ENCODE measurements at regions not wholly inside any gene's neighbourhood (a gene's known extent, or its start where the extent isn't known, plus 50 kb on each side); places are given as distances from the start of the nearest gene placed in this dataset.

GRCh38 chr7:25054819-25055519, 70.1 kb downstream of the CYCS start:
- no peak overlapping the region for H3K4me3 ChIP-seq (replicated peaks in 1 of 3; ENCODE audit: insufficient read depth in 1 of 3, low read depth in 1 of 3, low read length in 3 of 3)
- H3K4me2 ChIP-seq (ENCODE audit: insufficient read depth, low read length), result no peak overlapping the region
- no peaks in the 10 kb centered on the region for H3K79me2 ChIP-seq (ENCODE audit: control insufficient read depth, insufficient read depth, low read length)
- FAIRE-seq, result peak; percentile 31
- CTCF ChIA-PET, result interaction anchor here (1.3 kb wide), 1 partner anchor 243 kb away, joined by 4 read pairs; no protein-coding TSS in a partner anchor
- dilution Hi-C loops (cut with MboI; ENCODE audit: extremely low pct_ligation_motif_present, low sequenced_read_pairs) (no loop called here), intact Hi-C loops (cut with micrococcal nuclease) (no loop called here)
- H3K9ac ChIP-seq (replicated peaks; ENCODE audit: extremely low read depth, insufficient read depth, low read length), result no peak overlapping the region
- peaks cover 0 to 3% of the 10 kb centered on the region in 2 experiments for H3K27me3 ChIP-seq (ENCODE audit: control insufficient read depth in 2 of 2, insufficient read depth in 2 of 2, low read length in 2 of 2)
- H3K36me3 ChIP-seq (ENCODE audit: control insufficient read depth in 2 of 2, extremely low read depth in 1 of 2, insufficient read depth in 2 of 2, low read length in 2 of 2), result no peaks in the 10 kb centered on the region
- POLR2A ChIA-PET, result no interaction called here
- no peaks in the 10 kb centered on the region for H3K9me1 ChIP-seq (replicated peaks; ENCODE audit: control insufficient read depth, extremely low read depth, insufficient read depth, low read length)
- H4K20me1 ChIP-seq (replicated peaks; ENCODE audit: control insufficient read depth, extremely low read depth, insufficient read depth, low read length), result no peaks in the 10 kb centered on the region
- no peak overlapping the region for H2AFZ ChIP-seq (ENCODE audit: low read depth, low read length)
- no TSS peak for BruUV-seq (replicated peaks)
- no peaks in the 10 kb centered on the region for H3K9me3 ChIP-seq (replicated peaks; ENCODE audit: control insufficient read depth, insufficient read depth, low read length)
- H3K4me1 ChIP-seq (ENCODE audit: control insufficient read depth, extremely low read depth, insufficient read depth, low read length), result no peaks in the 10 kb centered on the region
- TF ChIP-seq, protein P1, sequence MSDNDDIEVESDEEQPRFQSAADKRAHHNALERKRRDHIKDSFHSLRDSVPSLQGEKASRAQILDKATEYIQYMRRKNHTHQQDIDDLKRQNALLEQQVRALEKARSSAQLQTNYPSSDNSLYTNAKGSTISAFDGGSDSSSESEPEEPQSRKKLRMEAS (IDR thresholded peaks at IDR 0.05; ENCODE audit: insufficient read depth, insufficient read length), result no peak
- TF ChIP-seq POLR2A (IDR thresholded peaks at IDR 0.05; ENCODE audit: low read depth, low read length) (no peak), JUN (IDR thresholded peaks at IDR 0.05; ENCODE audit: borderline replicate concordance, insufficient read depth, insufficient read length, low read depth) (no peak), POLR2AphosphoS5 (IDR thresholded peaks at IDR 0.05; ENCODE audit: insufficient read depth, low read depth, low read length) (no peak), GATA2 (IDR thresholded peaks at IDR 0.05; ENCODE audit: insufficient read depth, insufficient read length, low read depth, low read length) (no peak), MYC (IDR thresholded peaks at IDR 0.05; ENCODE audit: low read depth, low read length) (no peak), EZH2 (IDR thresholded peaks at IDR 0.05; ENCODE audit: borderline replicate concordance, low read depth, low read length, severe bottlenecking) (no peak), FOS (IDR thresholded peaks at IDR 0.05; ENCODE audit: borderline replicate concordance, insufficient read depth, low read length) (no peak)
- TF ChIP-seq, protein P2, sequence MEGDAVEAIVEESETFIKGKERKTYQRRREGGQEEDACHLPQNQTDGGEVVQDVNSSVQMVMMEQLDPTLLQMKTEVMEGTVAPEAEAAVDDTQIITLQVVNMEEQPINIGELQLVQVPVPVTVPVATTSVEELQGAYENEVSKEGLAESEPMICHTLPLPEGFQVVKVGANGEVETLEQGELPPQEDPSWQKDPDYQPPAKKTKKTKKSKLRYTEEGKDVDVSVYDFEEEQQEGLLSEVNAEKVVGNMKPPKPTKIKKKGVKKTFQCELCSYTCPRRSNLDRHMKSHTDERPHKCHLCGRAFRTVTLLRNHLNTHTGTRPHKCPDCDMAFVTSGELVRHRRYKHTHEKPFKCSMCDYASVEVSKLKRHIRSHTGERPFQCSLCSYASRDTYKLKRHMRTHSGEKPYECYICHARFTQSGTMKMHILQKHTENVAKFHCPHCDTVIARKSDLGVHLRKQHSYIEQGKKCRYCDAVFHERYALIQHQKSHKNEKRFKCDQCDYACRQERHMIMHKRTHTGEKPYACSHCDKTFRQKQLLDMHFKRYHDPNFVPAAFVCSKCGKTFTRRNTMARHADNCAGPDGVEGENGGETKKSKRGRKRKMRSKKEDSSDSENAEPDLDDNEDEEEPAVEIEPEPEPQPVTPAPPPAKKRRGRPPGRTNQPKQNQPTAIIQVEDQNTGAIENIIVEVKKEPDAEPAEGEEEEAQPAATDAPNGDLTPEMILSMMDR (IDR thresholded peaks at IDR 0.05; ENCODE audit: extremely low read depth in 1 of 2, insufficient read depth in 1 of 2, low read depth in 1 of 2, low read length in 2 of 2), result no peak
- no peak overlapping the region for H3K27ac ChIP-seq (ENCODE audit: insufficient read depth, low read depth, low read length)
- DNase-seq (ENCODE audit: low read depth, low spot score), result no peak

Measured in endothelial cell of umbilical vein (primary cell).